Stimulated activated CD8-positive, alpha-beta memory T cell treated with anti-CD3 and anti-CD28 coated beads, Interleukin-12 subunit alpha, Interleukin-12 subunit beta, amount 100 ng/mL, for 1 hour (primary cell): ENCODE measurements at regions not wholly inside any gene's neighbourhood (a gene's known extent, or its start where the extent isn't known, plus 50 kb on each side); places are given as distances from the start of the nearest gene placed in this dataset.

Source experiments
- DNase-seq: peaks from one replicate; pipeline ENCODE4 v3.0.0-alpha.2; 2020; ENCODE audit warnings: low read depth

DNA sequence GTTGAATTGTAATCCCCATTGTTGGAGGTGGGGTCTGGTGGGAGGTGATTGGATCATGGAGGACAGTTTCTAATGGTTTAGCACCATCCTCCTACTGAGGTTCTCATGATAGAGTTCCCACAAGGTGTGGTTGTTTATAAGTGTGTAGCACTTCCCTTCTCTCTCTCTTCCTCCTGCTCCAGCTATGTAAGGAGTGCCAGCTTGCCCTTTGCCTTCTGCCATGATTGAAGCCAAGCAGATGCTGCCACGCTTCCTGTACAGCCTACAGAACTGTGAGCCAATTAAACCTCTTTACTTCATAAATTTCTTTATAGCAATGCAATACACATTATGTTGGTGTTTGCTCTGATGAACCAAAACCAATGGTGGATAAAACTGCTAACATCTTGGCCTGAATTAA is 238.2 kb downstream of the EFNB2 start:
- DNase-seq: no peak

DNA sequence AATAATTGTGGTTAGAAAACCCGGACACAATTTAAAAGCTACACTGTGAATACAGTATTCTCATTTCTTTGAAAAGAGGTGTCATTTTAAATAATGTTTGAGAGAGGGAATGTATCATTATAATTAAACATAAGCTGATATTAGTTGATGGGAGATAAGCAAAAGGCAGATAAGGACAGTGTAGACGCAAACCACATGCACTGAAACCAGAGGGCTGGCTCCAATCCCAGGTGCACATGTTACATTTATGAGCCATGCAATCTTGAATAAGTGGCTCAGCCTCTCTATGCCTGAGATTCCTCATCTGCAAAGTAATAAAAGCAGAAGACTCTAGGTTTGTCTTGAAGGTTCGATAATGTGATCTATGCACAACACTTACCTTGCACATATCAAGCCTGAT is 238.7 kb downstream of the EFNB2 start:
- DNase-seq: no peak

DNA sequence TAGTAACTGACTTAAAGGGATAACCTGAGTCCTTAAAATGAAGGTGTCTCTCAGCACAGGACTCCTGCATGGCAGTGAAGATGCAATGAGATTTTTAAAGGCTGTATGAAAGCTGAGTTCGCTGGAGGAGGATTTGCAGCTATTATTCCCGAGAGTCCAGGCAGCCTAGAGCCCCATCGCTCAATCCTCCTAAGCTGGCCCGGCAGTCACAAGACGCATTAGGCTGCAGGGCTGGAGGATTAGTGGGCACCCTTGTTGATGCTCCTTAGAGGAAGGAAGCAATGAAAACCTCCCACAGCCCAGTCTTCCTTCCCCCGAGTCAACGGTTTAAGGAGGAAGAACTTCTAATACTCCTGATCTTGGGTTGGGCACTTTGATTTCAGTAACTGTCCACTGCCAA is 239.5 kb downstream of the EFNB2 start:
- DNase-seq: no peak

DNA sequence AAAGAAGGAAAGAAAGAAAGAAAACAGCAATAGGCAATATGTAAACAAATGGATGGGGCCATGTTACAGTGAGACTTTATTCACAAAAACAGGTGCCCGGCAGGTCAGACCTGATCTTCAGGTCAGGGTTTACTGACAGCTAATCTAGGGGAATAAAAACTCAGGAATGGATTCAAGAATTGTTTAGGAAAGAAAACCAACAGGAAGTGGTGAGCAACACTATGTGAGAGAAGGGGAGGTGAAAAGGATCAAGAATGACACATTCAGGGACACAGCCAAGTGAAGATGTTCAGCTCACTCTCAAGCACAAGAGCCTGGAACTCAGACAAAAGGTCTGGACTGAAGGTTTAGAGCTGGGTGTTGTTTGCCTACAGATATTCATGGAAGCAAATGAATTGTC is 244.5 kb downstream of the EFNB2 start:
- no peak for DNase-seq

DNA sequence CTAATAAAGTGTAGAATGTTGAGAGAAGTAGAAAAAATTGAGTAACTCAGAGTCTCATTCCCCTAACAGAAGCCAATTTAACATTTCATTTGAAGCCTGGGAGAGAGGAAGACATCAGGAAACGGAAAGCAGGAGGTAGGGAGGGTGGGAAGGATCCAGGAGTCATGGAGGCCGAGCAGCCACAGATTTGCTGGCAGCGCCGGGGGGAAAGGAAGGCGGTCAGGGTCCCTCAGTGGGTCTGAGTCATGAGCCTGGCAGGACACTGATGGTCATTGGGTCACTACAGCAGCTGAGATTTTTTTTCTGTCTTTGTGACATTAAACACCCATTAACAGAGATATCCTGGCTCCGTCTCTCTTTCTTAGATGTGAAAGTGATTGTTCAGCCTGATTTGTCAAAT is 248.1 kb downstream of the EFNB2 start:
- DNase-seq: no peak

DNA sequence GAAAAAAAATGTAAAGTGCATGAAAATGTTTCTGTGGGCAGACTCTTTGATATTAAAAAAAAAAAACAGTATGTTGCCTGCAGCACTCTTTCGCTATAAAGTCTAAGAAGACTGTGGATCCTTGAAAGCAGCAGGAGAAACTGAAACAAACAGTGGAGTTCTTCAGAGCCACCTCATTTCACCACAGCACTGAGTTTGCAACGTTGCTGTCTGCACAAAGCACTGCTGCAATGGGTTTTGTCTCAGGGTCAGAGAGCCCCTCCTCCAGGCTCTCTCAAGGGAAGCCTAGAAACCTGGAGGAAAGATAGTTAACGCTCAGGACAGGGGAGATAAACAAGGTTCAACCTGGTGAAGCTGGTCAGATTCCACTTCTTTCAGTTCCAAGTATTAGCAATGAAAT is 248.7 kb downstream of the EFNB2 start:
- no peak for DNase-seq

DNA sequence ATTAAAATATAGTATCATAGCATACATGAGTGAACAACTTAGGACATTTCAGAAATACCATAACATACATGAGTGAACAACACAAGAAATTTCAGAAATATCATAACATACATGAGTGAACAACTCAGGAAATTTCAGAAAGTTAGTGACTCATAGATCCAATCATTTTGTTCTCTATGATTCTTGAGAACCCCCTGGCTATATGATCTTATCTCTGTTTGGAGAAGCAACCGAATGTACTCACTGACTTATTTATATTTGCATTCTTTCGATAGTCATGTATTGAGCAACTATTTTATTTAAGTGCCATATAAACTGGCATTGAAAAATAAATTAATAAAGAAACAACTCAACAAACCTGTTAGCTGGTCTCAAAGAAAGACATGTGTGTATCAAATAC is 251.1 kb downstream of the EFNB2 start:
- no peak for DNase-seq

DNA sequence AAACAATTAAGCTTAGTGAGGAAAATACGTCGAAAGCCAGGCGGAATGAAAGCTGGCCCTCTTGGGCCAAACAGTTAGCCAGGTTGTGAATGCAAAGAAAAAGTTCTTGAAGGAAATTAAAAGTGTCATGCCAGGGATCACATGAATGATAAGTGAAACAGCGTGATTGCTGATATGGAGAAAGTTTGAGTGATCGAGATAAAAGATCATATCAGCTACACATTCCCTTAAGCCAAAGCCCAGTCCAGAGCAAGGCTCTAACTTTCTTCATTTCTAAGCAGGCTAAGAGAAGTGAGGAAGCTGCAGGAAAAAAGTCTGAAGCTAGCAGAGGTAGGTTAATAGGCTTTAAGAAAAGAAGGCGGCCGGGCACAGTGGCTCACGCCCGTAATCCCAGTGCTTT is 254.0 kb downstream of the EFNB2 start:
- no peak for DNase-seq

DNA sequence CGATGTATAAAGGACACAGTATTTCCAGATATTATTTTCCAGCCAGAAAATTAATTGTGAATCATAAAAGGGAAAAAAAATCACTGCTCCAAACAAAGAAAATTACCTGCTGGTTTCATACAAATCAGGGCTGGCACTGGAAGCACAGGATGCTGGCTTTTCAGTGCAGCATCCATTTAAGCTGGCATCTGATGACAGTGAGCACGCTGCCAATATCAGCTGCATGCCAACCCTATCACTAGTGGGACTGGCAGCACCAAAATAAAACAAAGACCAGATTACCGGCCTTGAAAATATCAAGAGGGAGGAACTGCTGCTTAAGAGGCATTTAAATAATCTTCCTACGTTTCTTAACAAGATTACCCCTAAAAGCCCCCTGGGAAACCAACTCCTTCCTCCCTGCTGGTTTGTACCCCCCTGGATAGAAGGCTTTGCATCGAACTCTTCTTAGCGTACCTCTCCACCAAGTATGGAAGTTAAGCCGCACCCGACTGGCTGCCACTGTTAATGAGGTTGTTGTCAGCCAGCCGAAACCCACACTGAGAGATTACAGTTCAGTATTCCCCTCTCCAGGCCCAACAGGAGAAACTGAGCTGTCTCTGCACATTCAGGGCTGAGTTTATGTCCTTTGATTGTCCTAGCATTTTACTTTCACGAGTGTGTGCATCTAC is 257.8 kb downstream of the EFNB2 start:
- DNase-seq: no peak

DNA sequence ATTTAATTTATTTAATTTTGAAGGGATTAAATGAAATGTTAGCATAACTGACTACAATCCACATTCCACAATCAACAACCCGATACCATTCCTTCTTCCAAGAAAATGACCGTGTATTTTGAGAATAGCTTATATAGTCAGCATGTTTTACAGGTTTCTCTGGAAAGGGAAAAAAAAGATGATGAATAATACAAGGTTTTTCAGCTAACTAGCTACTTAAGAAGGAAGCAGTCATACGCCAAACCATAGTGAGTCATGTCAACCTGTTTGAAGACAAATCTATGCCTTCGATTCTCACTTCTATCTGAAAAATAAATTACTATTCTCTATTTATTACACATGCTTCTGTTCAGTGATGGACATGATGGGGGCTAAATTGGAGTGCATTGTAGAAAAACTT is 258.6 kb downstream of the EFNB2 start:
- no peak for DNase-seq

DNA sequence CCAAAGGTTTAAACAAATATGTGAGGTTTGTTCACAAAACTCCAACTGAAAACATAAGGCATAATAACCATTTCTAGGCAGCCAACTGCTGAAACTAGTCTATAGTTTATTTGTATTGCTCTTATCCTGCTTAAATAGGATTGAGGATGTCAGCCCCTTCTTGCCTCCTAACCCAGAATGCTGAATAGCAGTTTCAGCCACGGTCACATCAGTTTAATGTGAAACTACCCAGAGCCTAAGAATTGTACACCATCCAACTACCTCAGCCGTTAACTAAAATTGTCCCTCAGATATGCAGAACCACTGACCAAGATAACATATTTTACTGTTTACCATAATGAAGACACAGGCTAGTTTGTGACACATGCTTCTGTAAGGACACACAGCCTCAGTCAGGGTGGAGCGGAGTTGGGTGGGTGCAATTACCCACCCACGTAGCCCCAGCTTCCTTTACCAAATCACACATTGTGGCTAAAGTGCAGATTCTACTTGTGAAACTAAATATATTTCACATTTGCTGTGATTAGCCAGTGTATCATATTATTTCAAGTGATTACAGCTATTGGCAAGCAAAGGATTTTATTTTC is 259.9 kb downstream of the EFNB2 start:
- DNase-seq: no peak

DNA sequence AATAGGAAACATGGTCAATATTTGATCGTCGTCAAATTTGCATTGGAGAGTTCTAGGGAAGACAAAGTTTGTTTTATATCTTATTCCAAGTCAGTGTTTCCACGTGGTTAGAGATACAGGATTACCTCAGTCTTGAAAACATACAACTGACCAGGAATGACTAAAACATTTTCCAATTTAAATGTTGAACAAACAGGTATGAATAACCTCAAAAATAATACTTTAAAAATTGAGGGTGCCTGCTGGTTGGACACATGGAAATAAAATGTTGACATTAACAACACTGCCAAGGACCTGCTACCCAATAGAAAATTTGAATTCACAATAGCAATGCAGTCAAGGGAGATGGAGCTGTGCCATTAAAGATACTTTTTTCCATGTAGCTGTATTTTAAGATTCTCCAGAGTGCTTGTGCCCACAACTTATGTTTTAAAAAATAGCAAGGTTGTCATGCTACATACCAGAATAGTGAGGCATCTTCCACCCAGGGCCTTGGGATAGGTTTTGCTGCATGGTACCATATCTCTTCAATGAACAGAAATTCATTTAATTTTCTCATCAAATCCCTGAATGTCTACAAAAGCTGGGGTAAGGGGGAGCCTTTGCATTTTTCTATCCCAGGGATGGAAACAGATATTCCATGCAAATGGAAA is 260.8 kb downstream of the EFNB2 start:
- no peak for DNase-seq

DNA sequence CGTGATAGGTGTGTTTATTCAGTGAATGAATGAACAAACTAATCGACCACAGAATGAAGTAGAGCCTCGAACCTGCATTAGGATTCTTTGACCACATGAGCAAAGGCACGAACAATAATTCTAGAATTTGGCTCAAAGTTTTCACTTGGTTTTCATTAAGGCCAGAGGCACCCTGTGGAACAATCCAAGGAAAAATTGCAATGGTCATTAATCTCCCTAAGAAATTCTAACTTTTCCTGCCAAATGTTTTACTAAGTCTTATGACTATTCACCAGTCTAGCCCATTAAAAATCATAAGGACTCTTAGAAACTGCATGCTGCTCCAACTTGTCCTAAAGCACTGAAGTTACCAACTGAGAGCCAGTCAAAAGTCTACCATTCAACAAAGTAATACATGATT is 271.7 kb downstream of the EFNB2 start:
- no peak for DNase-seq

DNA sequence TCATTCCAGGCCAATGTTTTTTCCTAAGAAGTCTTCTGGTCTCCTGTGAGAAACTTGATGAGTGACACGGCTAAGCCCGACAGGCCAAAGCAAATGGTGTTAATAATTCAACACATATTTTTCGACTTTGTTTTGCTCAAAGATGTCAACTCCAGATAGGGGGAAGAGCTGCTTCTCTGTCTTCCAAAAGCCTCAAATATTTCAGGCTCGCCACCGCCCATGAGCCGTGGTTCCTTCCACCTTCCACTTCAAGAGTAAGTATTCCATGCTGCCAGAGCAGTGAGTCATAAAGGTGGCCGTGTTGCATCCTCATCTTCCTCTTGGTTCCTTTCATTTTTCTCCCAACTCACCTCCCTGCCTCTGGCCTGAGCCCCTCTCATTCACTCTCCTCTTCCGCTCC is 272.6 kb downstream of the EFNB2 start:
- DNase-seq: no peak

DNA sequence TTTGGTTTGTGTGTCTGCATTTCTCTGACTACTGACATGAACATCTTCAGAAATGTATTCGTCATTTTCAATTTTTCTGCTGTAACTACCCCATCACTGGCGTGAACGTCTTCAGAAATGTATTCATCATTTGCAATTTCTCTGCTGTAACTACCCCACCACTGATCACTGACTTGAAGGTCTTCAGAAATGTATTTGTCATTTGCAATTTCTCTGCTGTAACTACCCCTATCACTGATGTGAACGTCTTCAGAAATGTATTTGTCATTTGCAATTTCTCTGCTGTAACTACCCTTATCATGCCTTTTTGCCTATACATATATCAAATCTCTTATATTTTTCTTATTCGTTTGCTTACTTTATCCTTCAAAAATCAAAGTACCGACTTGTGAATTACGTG is 274.0 kb downstream of the EFNB2 start:
- DNase-seq: no peak

DNA sequence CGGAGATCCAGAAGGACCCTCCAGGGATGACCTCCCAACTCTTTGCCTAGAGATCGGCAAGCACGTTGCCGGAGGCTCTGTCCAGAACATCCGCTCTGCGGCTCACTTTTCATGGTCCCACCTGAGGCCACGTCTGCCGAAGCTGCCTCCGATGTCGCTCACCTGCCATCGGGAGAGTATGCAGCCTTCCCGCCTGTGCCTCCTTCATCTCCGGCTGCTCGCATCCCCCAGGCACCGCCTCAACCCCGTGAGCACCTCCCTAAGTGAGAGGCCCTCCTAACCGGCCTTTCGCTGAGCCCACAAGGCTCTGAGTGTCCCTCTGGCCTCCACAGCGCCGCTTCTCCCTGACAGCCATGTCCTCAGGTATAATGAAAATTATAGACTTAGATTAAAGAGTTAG is 275.1 kb downstream of the EFNB2 start:
- no peak for DNase-seq

DNA sequence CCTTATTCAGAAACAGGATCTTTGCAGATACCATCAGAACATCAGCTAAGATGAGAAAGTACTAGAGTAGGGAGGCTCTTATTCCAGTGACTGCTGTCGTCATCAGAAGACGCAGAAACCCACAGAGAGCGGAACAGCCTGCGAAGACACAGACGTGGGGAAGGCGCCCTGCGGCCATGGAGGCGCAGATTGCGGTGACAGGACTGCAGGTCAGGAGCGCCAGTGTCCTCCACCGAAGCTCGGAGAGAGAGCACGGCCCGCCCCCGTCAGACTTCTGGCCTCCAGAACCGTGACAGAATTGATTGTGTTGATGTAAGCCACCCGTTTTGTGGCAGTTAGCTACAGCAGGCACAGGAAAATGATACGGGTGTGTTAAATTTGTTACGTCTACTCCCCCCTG is 275.5 kb downstream of the EFNB2 start:
- no peak for DNase-seq

DNA sequence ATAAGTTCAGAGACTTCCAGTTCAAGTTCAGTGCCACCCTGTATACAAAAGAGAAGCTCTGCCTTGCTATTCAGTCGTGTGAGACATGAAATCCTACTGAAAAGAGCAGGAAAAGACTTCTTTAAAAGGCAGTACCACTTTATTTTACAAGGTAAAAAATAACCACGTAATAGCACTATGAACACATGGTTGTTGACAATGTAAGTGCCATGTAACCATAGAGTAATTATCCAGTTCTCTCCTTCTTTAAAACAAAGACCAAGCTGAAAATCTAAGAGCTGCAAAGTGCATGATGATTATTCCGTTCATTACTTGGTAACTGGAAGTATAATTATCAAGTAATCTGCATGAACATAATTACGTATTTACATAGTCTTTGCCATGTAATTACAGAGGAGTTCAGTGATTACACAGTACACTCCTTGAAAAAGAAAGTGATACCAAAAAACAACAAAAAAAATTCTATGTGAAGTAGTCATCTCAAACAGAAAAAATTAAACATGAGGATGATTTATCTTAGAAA is 288.7 kb downstream of the EFNB2 start:
- no peak for DNase-seq

DNA sequence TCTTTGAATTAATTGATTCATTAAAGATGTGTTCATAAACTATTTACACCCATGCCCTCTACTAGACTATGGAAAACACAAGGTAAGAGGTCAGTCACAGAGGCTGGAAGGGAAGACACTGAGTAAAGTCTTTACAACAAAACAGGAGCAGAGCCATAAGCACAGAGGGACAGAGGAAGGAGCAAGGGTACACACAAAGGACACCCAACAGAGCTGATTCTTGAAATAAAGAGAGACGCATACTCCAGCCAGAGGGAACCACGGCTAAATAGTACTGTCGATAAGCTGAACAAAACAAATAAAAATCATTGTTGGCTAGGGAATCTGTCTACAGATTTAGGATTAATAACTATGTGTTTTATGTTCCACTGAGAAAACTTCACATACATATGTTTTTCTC is 289.2 kb downstream of the EFNB2 start:
- DNase-seq: no peak

DNA sequence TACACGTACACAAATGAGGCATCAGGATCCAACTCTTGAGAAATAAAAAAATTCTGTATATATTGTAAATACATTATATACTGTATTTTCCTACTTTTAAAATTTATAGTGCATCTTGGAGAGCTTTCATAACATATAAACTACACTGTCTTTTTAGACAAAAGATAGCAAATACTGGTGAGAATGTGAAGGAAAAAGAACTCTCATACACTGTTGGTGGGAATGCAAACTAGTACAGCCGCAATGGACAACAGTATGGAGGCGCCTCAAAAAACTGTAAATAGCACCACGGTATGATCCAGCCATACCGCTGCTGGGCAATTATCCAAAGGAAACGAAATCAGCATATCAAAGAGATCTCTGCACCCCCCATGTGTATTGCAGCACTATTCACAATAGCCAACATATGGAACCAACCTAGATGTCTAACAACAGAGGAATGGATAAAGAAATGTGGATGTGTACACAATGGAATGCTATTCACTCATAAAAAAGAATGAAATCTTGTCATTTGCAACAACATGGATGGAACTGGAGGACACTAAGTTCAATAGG is 292.4 kb downstream of the EFNB2 start:
- no peak for DNase-seq

DNA sequence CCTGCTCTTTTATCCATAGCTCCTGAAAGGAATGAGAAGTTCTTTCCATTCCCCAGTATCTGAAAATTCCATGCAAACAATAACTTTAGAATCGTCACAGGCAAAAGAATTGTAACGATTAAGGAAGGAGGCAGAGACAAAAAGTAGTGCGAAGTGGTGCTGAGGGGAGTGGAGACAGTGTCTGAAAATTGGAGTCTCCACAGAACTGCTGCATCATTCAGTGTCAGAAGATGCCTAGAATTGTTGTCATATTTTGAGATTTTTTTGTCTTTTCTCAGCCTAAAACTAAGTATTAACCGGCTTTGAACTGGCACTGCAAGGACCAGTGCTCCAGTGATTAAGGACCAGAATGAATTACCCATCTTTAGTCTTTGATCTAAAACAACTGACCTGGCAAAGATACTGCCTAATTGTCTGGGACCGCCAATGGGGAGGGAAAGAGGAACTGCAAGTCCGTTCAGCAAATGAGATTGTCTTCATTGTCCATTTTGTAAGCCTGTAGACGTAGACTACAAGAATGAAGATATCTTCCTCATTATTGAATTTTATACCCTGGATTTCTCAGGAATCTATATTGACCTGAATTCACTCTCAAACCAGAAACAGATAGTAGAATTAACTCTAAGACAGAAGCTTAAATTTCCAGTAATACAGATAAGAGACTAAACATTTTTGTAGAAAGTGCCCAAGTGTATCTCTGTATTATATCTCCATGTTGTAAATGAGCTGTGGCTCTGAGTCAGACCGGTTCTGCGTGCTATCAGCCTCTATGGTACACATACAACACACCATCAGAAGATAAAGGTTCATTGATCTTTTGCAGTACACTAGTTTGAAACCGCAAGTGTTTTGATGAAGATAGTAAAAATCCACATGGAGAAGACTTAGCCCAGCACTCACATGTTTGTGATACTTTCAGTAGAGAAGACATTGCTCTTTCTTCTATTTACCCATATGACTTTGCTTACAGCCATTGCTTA is 293.2 kb downstream of the EFNB2 start:
- DNase-seq: no peak

DNA sequence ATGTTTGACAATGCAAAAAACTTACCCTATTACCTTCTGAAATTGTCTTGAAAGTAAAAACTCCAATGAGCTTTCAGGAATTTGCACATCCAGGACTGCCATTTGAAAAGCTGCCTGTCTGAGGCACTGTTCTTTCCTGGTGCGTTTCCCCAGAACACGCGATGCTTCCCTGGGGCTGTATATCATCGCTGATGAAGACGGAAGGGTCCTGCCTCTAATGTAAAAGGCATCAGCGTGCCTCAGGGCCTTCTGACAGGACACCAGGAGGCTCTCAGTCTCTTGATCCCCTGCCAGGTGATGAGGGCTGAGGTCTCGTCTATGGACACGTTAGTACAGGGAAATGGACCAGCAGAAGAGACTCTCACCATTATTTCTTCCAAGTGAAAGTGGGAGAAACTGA is 296.8 kb downstream of the EFNB2 start:
- no peak for DNase-seq
